Breast epithelium (tissue), 3 donors: ENCODE measurements at regions not wholly inside any gene's neighbourhood (a gene's known extent, or its start where the extent isn't known, plus 50 kb on each side); places are given as distances from the start of the nearest gene placed in this dataset.

Experiments used
- CTCF ChIP-seq, 3 donors: fragments of 450-650 bp; IDR thresholded peaks; one replicate each; pipeline ENCODE4 v1.5.1; 2016 to 2017; ENCODE audit warnings: antibody characterized with exemption in 3 of 3, mild to moderate bottlenecking in 3 of 3, moderate library complexity in 3 of 3
- POLR2AphosphoS5 ChIP-seq, 3 donors: sonication (generic); formaldehyde crosslinking; IDR thresholded peaks; one replicate each; pipeline ENCODE4 v1.6.1; 2017; ENCODE audit warnings: antibody characterized with exemption in 3 of 3

DNA sequence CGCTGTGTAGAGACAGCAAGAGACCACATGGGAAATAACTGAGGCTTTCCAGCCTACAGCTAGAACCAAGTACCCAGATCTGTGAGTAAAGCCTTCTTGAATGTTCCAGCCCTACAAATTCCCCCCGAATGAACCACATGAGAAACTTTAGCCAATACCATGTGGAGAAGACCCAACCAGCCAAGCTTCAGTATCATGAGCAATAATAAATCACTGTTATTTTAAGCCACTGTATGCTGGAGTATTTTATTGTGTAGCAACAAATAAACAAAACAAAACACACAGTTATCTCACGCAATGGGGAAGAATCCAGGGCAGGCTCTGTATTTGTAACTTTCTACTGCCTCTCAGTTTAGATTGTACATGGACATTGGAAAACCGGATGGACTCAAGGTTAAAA lies 426.2 kb downstream of the CDH11 start:
- TF ChIP-seq CTCF (IDR thresholded peaks at IDR 0.05) (no peak), POLR2AphosphoS5 (IDR thresholded peaks at IDR 0.05) (no peak)
